ENCODE measurements at regions not wholly inside any gene's neighbourhood (a gene's known extent, or its start where the extent isn't known, plus 50 kb on each side); places are given as distances from the start of the nearest gene placed in this dataset.

GRCh38 chr9:87211669-87212068 is 264.4 kb upstream of the GAS1 start:
- DNase-seq, result no peak

- no peak for DNase-seq
These were observed 265.3 kb upstream of the GAS1 start for GRCh38 chr9:87212605-87213021.

GRCh38 chr9:87213948-87214347 is 266.6 kb upstream of the GAS1 start:
- DNase-seq, result no peak

GRCh38 chr9:87214991-87215390 is 267.7 kb upstream of the GAS1 start:
- DNase-seq, result no peak

- no peak for DNase-seq
These were observed 268.7 kb upstream of the GAS1 start for GRCh38 chr9:87216036-87216435.

- DNase-seq, result no peak
These were observed 269.7 kb upstream of the GAS1 start for GRCh38 chr9:87216897-87217455.

- DNase-seq, result no peak
These were observed 274.0 kb upstream of the DAPK1 start for GRCh38 chr9:87223392-87224246.

GRCh38 chr9:87226896-87227295 is 270.8 kb upstream of the DAPK1 start:
- DNase-seq, result no peak

- no peak for DNase-seq
These were observed 270.2 kb upstream of the DAPK1 start for GRCh38 chr9:87227456-87227855.

- DNase-seq, result no peak
These were observed 268.6 kb upstream of the DAPK1 start for GRCh38 chr9:87229108-87229507.

GRCh38 chr9:87233431-87233830 is 264.2 kb upstream of the DAPK1 start:
- DNase-seq, result no peak

- DNase-seq, result no peak
These were observed 263.7 kb upstream of the DAPK1 start for GRCh38 chr9:87233899-87234455.

- no peak for DNase-seq
These were observed 262.8 kb upstream of the DAPK1 start for GRCh38 chr9:87234854-87235253.

- DNase-seq, result no peak
These were observed 261.1 kb upstream of the DAPK1 start for GRCh38 chr9:87236546-87236945.

GRCh38 chr9:87237336-87237735 is 260.3 kb upstream of the DAPK1 start:
- no peak for DNase-seq

- DNase-seq, result no peak
These were observed 259.1 kb upstream of the DAPK1 start for GRCh38 chr9:87238545-87238944.

- no peak for DNase-seq
These were observed 258.4 kb upstream of the DAPK1 start for GRCh38 chr9:87239312-87239711.

- DNase-seq, result no peak
These were observed 254.1 kb upstream of the DAPK1 start for GRCh38 chr9:87243602-87244001.

GRCh38 chr9:87245271-87245670 is 252.4 kb upstream of the DAPK1 start:
- DNase-seq, result no peak

- no peak for DNase-seq
These were observed 250.6 kb upstream of the DAPK1 start for GRCh38 chr9:87247097-87247496.

GRCh38 chr9:87249029-87249428 is 248.6 kb upstream of the DAPK1 start:
- no peak for DNase-seq

- DNase-seq, result no peak
These were observed 247.5 kb upstream of the DAPK1 start for GRCh38 chr9:87250205-87250604.

GRCh38 chr9:87255431-87256155 is 242.1 kb upstream of the DAPK1 start:
- DNase-seq, result no peak

- no peak for DNase-seq
These were observed 240.7 kb upstream of the DAPK1 start for GRCh38 chr9:87256973-87257372.
